ENCODE measurements at regions not wholly inside any gene's neighbourhood (a gene's known extent, or its start where the extent isn't known, plus 50 kb on each side); places are given as distances from the start of the nearest gene placed in this dataset.

DNA sequence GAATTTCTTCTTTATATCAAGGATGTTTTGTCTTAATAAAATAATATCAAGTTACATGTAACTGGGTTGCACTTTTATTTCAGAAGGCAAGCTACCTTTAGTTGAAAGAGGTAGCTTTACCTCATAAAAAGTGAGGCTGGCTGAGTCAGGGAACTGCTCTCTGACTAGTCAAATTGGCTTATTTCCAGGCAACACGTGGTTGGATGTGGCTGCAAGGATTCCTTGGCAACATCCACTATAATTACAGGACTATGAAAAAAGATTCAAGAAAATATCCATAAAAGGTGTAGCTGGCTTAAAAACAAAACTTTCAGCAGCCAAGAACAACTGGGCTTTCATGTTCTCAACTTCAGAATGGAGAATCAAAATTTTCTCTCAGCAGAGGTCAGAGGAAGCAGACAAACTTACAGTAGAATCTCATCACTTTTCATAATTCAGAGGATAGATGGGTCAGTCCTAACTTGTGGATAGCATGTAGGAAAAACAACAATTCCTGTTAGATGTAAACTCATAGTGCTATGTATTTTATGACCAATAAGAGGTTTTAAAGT, 779.1 kb downstream of the MECOM start (continued):
- no peak for TF ChIP-seq ZNF462 (CRISPR knock-in tag; IDR thresholded peaks at IDR 0.05)

DNA sequence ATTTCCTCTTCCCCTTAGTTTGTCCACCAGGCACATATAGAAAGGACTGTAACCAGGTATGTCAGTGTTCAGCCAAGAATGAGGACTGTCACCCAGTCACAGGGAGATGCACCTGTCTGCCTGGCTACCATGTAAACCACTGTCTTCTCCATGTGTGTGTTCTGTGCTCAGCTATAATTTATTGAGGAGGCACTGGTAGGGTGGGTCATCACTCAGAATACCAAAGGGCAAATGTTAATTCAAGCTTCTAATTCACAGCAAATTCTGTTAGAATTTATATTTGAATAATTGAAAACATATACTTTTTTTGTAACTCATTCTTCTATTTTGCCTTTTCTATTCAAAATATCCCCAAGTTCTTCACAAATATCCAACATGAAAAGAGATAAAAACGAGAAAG, 780.4 kb downstream of the MECOM start:
- Histone ChIP-seq H3K4me1 (ENCODE audit: insufficient read depth) (peaks cover 4% of the 10 kb centered on the region), H3K27me3 (ENCODE audit: insufficient read depth) (no peaks in the 10 kb centered on the region), H3K4me2 (no peak overlapping the region), H3K79me2 (replicated peaks; ENCODE audit: insufficient read depth) (no peaks in the 10 kb centered on the region), H3K27ac (ENCODE audit: low read depth) (no peak overlapping the region), H3K9me2 (ENCODE audit: insufficient read depth) (no peaks in the 10 kb centered on the region), H2AFZ (no peak overlapping the region), H3K36me3 (ENCODE audit: insufficient read depth) (no peaks in the 10 kb centered on the region), H3K4me3 (no peak overlapping the region), H3F3A (replicated peaks; ENCODE audit: low read depth) (no peaks in the 10 kb centered on the region), H4K20me1 (replicated peaks; ENCODE audit: insufficient read depth) (no peaks in the 10 kb centered on the region)
- H3K9me3 Mint-ChIP-seq = no peaks in the 10 kb centered on the region
- no peak for ATAC-seq
- DNase-seq (ENCODE audit: low spot score) = no peak
- peaks cover 3% of the 10 kb centered on the region for H3K27me3 Mint-ChIP-seq (ENCODE audit: insufficient read depth, low read depth, poor library complexity)
- H3K4me3 Mint-ChIP-seq = no peak overlapping the region
- H3K4me1 Mint-ChIP-seq = peaks cover 22% of the 10 kb centered on the region
- no peak overlapping the region for H3K27ac Mint-ChIP-seq
- H3K36me3 Mint-ChIP-seq (ENCODE audit: low read depth) = no peaks in the 10 kb centered on the region
- TF ChIP-seq POLR2AphosphoS5 (IDR thresholded peaks at IDR 0.05; ENCODE audit: low read depth) (no peak), EZH2phosphoT487 (IDR thresholded peaks at IDR 0.05; ENCODE audit: unreplicated experiment) (no peak), ZNF331 (CRISPR knock-in tag; IDR thresholded peaks at IDR 0.05; ENCODE audit: low read depth) (no peak), ZNF462 (CRISPR knock-in tag; IDR thresholded peaks at IDR 0.05) (no peak), EZH2 (IDR thresholded peaks at IDR 0.05; ENCODE audit: low read depth, unreplicated experiment) (no peak)
- TF ChIP-seq, protein P1, sequence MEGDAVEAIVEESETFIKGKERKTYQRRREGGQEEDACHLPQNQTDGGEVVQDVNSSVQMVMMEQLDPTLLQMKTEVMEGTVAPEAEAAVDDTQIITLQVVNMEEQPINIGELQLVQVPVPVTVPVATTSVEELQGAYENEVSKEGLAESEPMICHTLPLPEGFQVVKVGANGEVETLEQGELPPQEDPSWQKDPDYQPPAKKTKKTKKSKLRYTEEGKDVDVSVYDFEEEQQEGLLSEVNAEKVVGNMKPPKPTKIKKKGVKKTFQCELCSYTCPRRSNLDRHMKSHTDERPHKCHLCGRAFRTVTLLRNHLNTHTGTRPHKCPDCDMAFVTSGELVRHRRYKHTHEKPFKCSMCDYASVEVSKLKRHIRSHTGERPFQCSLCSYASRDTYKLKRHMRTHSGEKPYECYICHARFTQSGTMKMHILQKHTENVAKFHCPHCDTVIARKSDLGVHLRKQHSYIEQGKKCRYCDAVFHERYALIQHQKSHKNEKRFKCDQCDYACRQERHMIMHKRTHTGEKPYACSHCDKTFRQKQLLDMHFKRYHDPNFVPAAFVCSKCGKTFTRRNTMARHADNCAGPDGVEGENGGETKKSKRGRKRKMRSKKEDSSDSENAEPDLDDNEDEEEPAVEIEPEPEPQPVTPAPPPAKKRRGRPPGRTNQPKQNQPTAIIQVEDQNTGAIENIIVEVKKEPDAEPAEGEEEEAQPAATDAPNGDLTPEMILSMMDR (conservative IDR thresholded peaks at IDR 0.05; ENCODE audit: low read depth in 2 of 2) = no peak

Data from GM23338 (cell line).